MM.1S (cell line): ENCODE measurements at regions not wholly inside any gene's neighbourhood (a gene's known extent, or its start where the extent isn't known, plus 50 kb on each side); places are given as distances from the start of the nearest gene placed in this dataset.

Source experiments
- EZH2 ChIP-seq: fragments of 300-600 bp; sonication (generic); optimal IDR thresholded peaks from 2 replicates; pipeline ENCODE3; 2017; ENCODE audit warnings: low read depth, mild to moderate bottlenecking, antibody characterized with exemption, low read length, mixed read lengths
- TF ChIP-seq, protein P1 (sequence below): fragments of 300-600 bp; sonication (generic); IDR thresholded peaks from 2 replicates; pipeline ENCODE4 v1.5.1; 2016; ENCODE audit warnings: antibody characterized with exemption, low read length, mixed read lengths

DNA sequence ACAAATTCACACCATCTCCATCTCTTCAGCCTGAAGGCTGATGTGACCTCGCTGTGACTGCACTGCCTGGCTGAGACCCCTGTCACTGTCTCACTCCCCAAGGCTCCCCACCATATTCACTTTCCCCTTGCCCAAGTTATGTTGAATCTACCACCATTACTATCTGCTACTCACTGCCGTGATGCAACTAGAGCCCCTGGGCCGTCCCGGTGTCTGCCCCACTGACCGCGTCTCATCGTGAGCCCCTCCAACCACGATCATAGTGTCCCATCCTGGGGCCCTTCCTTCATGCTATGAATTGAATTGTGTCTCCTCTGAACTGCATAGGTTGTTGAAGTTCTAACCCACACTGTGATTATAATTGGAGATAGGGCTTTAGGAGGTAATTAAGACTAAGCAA is 71.9 kb upstream of the CHST15 start:
- TF ChIP-seq, protein P1, sequence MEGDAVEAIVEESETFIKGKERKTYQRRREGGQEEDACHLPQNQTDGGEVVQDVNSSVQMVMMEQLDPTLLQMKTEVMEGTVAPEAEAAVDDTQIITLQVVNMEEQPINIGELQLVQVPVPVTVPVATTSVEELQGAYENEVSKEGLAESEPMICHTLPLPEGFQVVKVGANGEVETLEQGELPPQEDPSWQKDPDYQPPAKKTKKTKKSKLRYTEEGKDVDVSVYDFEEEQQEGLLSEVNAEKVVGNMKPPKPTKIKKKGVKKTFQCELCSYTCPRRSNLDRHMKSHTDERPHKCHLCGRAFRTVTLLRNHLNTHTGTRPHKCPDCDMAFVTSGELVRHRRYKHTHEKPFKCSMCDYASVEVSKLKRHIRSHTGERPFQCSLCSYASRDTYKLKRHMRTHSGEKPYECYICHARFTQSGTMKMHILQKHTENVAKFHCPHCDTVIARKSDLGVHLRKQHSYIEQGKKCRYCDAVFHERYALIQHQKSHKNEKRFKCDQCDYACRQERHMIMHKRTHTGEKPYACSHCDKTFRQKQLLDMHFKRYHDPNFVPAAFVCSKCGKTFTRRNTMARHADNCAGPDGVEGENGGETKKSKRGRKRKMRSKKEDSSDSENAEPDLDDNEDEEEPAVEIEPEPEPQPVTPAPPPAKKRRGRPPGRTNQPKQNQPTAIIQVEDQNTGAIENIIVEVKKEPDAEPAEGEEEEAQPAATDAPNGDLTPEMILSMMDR, result no peak
- TF ChIP-seq EZH2, result no peak
